Skeletal muscle tissue (tissue), 3 donors: ENCODE measurements at regions not wholly inside any gene's neighbourhood (a gene's known extent, or its start where the extent isn't known, plus 50 kb on each side); places are given as distances from the start of the nearest gene placed in this dataset.

ENCODE experiments used
- H3K27ac ChIP-seq: one replicate; pipeline ENCODE4 v1.7.0; 2013; ENCODE audit warnings: mild to moderate bottlenecking, low read depth, low read length, inconsistent platforms
- H3K27me3 ChIP-seq, 3 donors: one replicate each; pipeline ENCODE4 v1.7.0; 2013; ENCODE audit warnings: low read length in 3 of 3; ENCODE audit not compliant: control insufficient read depth in 3 of 3, insufficient read depth in 3 of 3
- H3K36me3 ChIP-seq, 3 donors: one replicate each; pipeline ENCODE4 v1.7.0; 2013; ENCODE audit warnings: low read length in 3 of 3; ENCODE audit not compliant: control insufficient read depth in 3 of 3, insufficient read depth in 3 of 3
- H3K4me1 ChIP-seq, 3 donors: one replicate each; pipeline ENCODE4 v1.7.0; 2013; ENCODE audit warnings: low read length in 3 of 3, mild to moderate bottlenecking in 3 of 3; ENCODE audit not compliant: control insufficient read depth in 3 of 3, insufficient read depth in 3 of 3
- H3K4me3 ChIP-seq, 3 donors: one replicate each; pipeline ENCODE4 v1.7.0; 2013; ENCODE audit warnings: low read length in 3 of 3
- H3K9ac ChIP-seq, 3 donors: one replicate each; pipeline ENCODE4 v1.7.0; 2013; ENCODE audit warnings: low read length in 3 of 3, mild to moderate bottlenecking in 3 of 3, moderate library complexity in 2 of 3, low read depth in 1 of 3
- H3K9me3 ChIP-seq, 3 donors: one replicate each; pipeline ENCODE4 v1.7.0; 2013; ENCODE audit warnings: low read length in 3 of 3; ENCODE audit not compliant: control insufficient read depth in 3 of 3
- donor health status: Osteomylitis.

GRCh38 chr17:77592106-77592865 lies 366.2 kb upstream of the TNRC6C start:
- no peak overlapping the region for H3K9ac ChIP-seq
- peaks cover 0 to 5% (median 0%) of the 10 kb centered on the region in 3 donors for H3K27me3 ChIP-seq
- no peak overlapping the region for H3K27ac ChIP-seq
- H3K4me1 ChIP-seq = no peaks in the 10 kb centered on the region
- H3K9me3 ChIP-seq = no peaks in the 10 kb centered on the region
- H3K4me3 ChIP-seq = no peak overlapping the region
- H3K36me3 ChIP-seq = no peaks in the 10 kb centered on the region

GRCh38 chr17:77593081-77593480 lies 365.4 kb upstream of the TNRC6C start:
- H3K4me1 ChIP-seq = no peaks in the 10 kb centered on the region
- no peak overlapping the region for H3K27ac ChIP-seq
- H3K9ac ChIP-seq = no peak overlapping the region
- H3K4me3 ChIP-seq = no peak overlapping the region
- H3K9me3 ChIP-seq = no peaks in the 10 kb centered on the region
- peaks cover 0 to 5% (median 0%) of the 10 kb centered on the region in 3 donors for H3K27me3 ChIP-seq
- H3K36me3 ChIP-seq = no peaks in the 10 kb centered on the region

- H3K36me3 ChIP-seq = no peaks in the 10 kb centered on the region
- no peak overlapping the region for H3K27ac ChIP-seq
- H3K4me1 ChIP-seq = no peaks in the 10 kb centered on the region
- H3K9me3 ChIP-seq = no peaks in the 10 kb centered on the region
- H3K4me3 ChIP-seq = no peak overlapping the region
- no peak overlapping the region for H3K9ac ChIP-seq
- H3K27me3 ChIP-seq = peaks cover 0 to 5% (median 0%) of the 10 kb centered on the region in 3 donors
Observed at GRCh38 chr17:77594416-77595209, 363.9 kb upstream of the TNRC6C start.

GRCh38 chr17:77596491-77597417 lies 361.7 kb upstream of the TNRC6C start:
- Histone ChIP-seq H3K4me1 (peaks cover 10 to 13% (median 11%) of the 10 kb centered on the region in 3 donors), H3K36me3 (no peaks in the 10 kb centered on the region)

GRCh38 chr17:77597418-77598240 lies 360.9 kb upstream of the TNRC6C start:
- Histone ChIP-seq H3K27me3 (no peaks in the 10 kb centered on the region), H3K9ac (no peak overlapping the region), H3K9me3 (no peaks in the 10 kb centered on the region), H3K4me3 (no peak overlapping the region), H3K36me3 (no peaks in the 10 kb centered on the region), H3K4me1 (peaks cover 19 to 22% (median 20%) of the 10 kb centered on the region in 3 donors), H3K27ac (no peak overlapping the region)

More at GRCh38 chr17:77596491-77597417, 361.7 kb upstream of the TNRC6C start:
- H3K9me3 ChIP-seq = no peaks in the 10 kb centered on the region
- no peak overlapping the region for H3K9ac ChIP-seq
- no peak overlapping the region for H3K27ac ChIP-seq
- no peaks in the 10 kb centered on the region for H3K27me3 ChIP-seq
- H3K4me3 ChIP-seq = no peak overlapping the region

GRCh38 chr17:77598241-77598620 lies 360.3 kb upstream of the TNRC6C start:
- Histone ChIP-seq H3K9ac (no peak overlapping the region), H3K27me3 (no peaks in the 10 kb centered on the region), H3K27ac (no peak overlapping the region), H3K4me1 (peaks cover 25 to 28% (median 26%) of the 10 kb centered on the region in 3 donors), H3K9me3 (no peaks in the 10 kb centered on the region), H3K4me3 (no peak overlapping the region), H3K36me3 (no peaks in the 10 kb centered on the region)

GRCh38 chr17:77599699-77600098 lies 358.8 kb upstream of the TNRC6C start:
- Histone ChIP-seq H3K4me1 (peaks cover 31 to 37% (median 32%) of the 10 kb centered on the region in 3 donors), H3K9ac (no peak overlapping the region), H3K4me3 (no peak overlapping the region), H3K27ac (no peak overlapping the region), H3K27me3 (no peaks in the 10 kb centered on the region), H3K36me3 (no peaks in the 10 kb centered on the region), H3K9me3 (no peaks in the 10 kb centered on the region)

GRCh38 chr17:77600346-77600745 lies 358.2 kb upstream of the TNRC6C start:
- Histone ChIP-seq H3K36me3 (no peaks in the 10 kb centered on the region), H3K4me3 (no peak overlapping the region), H3K27ac (no peak overlapping the region), H3K27me3 (no peaks in the 10 kb centered on the region), H3K9me3 (no peaks in the 10 kb centered on the region), H3K9ac (no peak overlapping the region), H3K4me1 (peaks cover 31 to 37% (median 32%) of the 10 kb centered on the region in 3 donors)
